GM18520 (cell line): ENCODE measurements at regions not wholly inside any gene's neighbourhood (a gene's known extent, or its start where the extent isn't known, plus 50 kb on each side); places are given as distances from the start of the nearest gene placed in this dataset.

Experiments used
- ATAC-seq: cut with Tn5 transposase; IDR thresholded peaks from one replicate; pipeline ENCODE4 v1.9.1; 2021; ENCODE audit not compliant: unreplicated experiment

- ATAC-seq, result no peak
Measured at GRCh38 chr7:47045207-47046051, 536.5 kb downstream of the TNS3 start.

- no peak for ATAC-seq
Measured at GRCh38 chr7:47044625-47045024, 537.3 kb downstream of the TNS3 start.

GRCh38 chr7:47043304-47043703, 538.6 kb downstream of the TNS3 start:
- no peak for ATAC-seq

- ATAC-seq, result no peak
Measured at GRCh38 chr7:47042669-47043068, 539.2 kb downstream of the TNS3 start.

- ATAC-seq, result no peak
Measured at GRCh38 chr7:47040795-47041347, 541.0 kb downstream of the TNS3 start.

- no peak for ATAC-seq
Measured at GRCh38 chr7:47039904-47040303, 542.0 kb downstream of the TNS3 start.

GRCh38 chr7:47039089-47039648, 542.7 kb downstream of the TNS3 start:
- no peak for ATAC-seq

GRCh38 chr7:47038621-47039020, 543.3 kb downstream of the TNS3 start:
- ATAC-seq, result no peak

- no peak for ATAC-seq
Measured at GRCh38 chr7:47037607-47038006, 544.3 kb downstream of the TNS3 start.

GRCh38 chr7:47036909-47037308, 545.0 kb downstream of the TNS3 start:
- no peak for ATAC-seq

GRCh38 chr7:47035522-47035921, 546.4 kb downstream of the TNS3 start:
- no peak for ATAC-seq

- no peak for ATAC-seq
Measured at GRCh38 chr7:47034180-47034579, 547.7 kb downstream of the TNS3 start.

GRCh38 chr7:47032536-47032908, 549.4 kb downstream of the TNS3 start:
- no peak for ATAC-seq

GRCh38 chr7:47031786-47032535, 550.0 kb downstream of the TNS3 start:
- no peak for ATAC-seq

- no peak for ATAC-seq
Measured at GRCh38 chr7:47028284-47028683, 553.6 kb downstream of the TNS3 start.

GRCh38 chr7:47027695-47028240, 554.1 kb downstream of the TNS3 start:
- no peak for ATAC-seq

GRCh38 chr7:47026780-47027361, 555.0 kb downstream of the TNS3 start:
- ATAC-seq, result no peak

GRCh38 chr7:47024991-47025390, 556.9 kb downstream of the TNS3 start:
- no peak for ATAC-seq

- no peak for ATAC-seq
Measured at GRCh38 chr7:47008461-47008860, 573.5 kb downstream of the TNS3 start.

- no peak for ATAC-seq
Measured at GRCh38 chr7:47007471-47007870, 574.4 kb downstream of the TNS3 start.

- no peak for ATAC-seq
Measured at GRCh38 chr7:47000561-47000960, 581.4 kb downstream of the TNS3 start.
